GM19395 (cell line): ENCODE measurements at regions not wholly inside any gene's neighbourhood (a gene's known extent, or its start where the extent isn't known, plus 50 kb on each side); places are given as distances from the start of the nearest gene placed in this dataset.
A peak's percentile ranks its signal among the peaks of the same experiment; 100 is the strongest.
"Not testable (repeated sequence)": the region's sequence is repeated elsewhere in the genome, so short reads cannot be mapped to it uniquely, and the experiment has no call there.

Source experiments
- ATAC-seq: cut with Tn5 transposase; IDR thresholded peaks from one replicate; pipeline ENCODE4 v1.9.1; 2021; ENCODE audit warnings: mild to moderate bottlenecking, moderate library complexity; ENCODE audit not compliant: unreplicated experiment

GRCh38 chr11:79676396-79676795 lies 235.6 kb upstream of the TENM4 start:
- no peak for ATAC-seq

GRCh38 chr11:79675081-79675480 lies 234.3 kb upstream of the TENM4 start:
- ATAC-seq = no peak

- no peak for ATAC-seq
Measured at GRCh38 chr11:79672786-79673185, 232.0 kb upstream of the TENM4 start.

- no peak for ATAC-seq
Measured at GRCh38 chr11:79671401-79671800, 230.6 kb upstream of the TENM4 start.

- ATAC-seq = no peak
Measured at GRCh38 chr11:79670882-79671281, 230.1 kb upstream of the TENM4 start.

- no peak for ATAC-seq
Measured at GRCh38 chr11:79668575-79668974, 227.7 kb upstream of the TENM4 start.

GRCh38 chr11:79667380-79667779 lies 226.6 kb upstream of the TENM4 start:
- ATAC-seq = no peak

GRCh38 chr11:79663017-79663416 lies 222.2 kb upstream of the TENM4 start:
- no peak for ATAC-seq

GRCh38 chr11:79661373-79661772 lies 220.5 kb upstream of the TENM4 start:
- no peak for ATAC-seq

- ATAC-seq = no peak
Measured at GRCh38 chr11:79648766-79649520, 208.1 kb upstream of the TENM4 start.

- ATAC-seq = no peak
Measured at GRCh38 chr11:79637219-79637618, 196.4 kb upstream of the TENM4 start.

- ATAC-seq = no peak
Measured at GRCh38 chr11:79634905-79635304, 194.1 kb upstream of the TENM4 start.

GRCh38 chr11:79627281-79627680 lies 186.5 kb upstream of the TENM4 start:
- no peak for ATAC-seq

GRCh38 chr11:79626135-79627075 lies 185.6 kb upstream of the TENM4 start:
- ATAC-seq = peak; percentile 54

GRCh38 chr11:79623375-79623774 lies 182.5 kb upstream of the TENM4 start:
- ATAC-seq = no peak

- no peak for ATAC-seq
Measured at GRCh38 chr11:79617561-79617960, 176.7 kb upstream of the TENM4 start.

GRCh38 chr11:79616392-79616851 lies 175.6 kb upstream of the TENM4 start:
- ATAC-seq = no peak

GRCh38 chr11:79615425-79615824 lies 174.6 kb upstream of the TENM4 start:
- no peak for ATAC-seq

GRCh38 chr11:79610678-79611077 lies 169.8 kb upstream of the TENM4 start:
- no peak for ATAC-seq

- no peak for ATAC-seq
Measured at GRCh38 chr11:79610139-79610538, 169.3 kb upstream of the TENM4 start.

GRCh38 chr11:79609511-79609910 lies 168.7 kb upstream of the TENM4 start:
- ATAC-seq = no peak

- ATAC-seq = not testable (repeated sequence)
Measured at GRCh38 chr11:79606461-79606860, 165.6 kb upstream of the TENM4 start.
